ENCODE measurements at regions not wholly inside any gene's neighbourhood (a gene's known extent, or its start where the extent isn't known, plus 50 kb on each side); places are given as distances from the start of the nearest gene placed in this dataset.
"Not testable (repeated sequence)": the region's sequence is repeated elsewhere in the genome, so short reads cannot be mapped to it uniquely, and the experiment has no call there.

GRCh38 chr5:91635950-91636734 lies 253.0 kb upstream of the ARRDC3 start:
- DNase-seq, result no peak

GRCh38 chr5:91632871-91633270 lies 249.8 kb upstream of the ARRDC3 start:
- DNase-seq, result no peak

DNA sequence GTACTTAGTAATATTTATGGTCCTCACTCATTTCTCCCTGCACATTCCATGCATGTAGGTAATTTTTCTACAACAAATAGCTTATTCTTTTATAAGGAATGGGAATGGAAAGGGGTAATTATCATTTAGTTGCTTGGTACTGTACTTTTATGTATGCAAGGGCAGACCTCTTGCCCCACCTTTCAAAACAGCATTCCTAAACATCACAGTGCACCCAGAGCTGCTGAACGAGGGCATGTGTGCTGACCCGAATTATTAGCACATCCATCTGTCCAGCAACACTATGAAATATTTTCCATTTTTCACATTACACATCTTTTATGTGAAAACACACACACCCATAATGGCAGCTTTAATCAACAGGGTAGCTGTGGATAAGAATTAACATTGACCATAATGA lies 228.6 kb upstream of the ARRDC3 start:
- DNase-seq, result no peak

DNA sequence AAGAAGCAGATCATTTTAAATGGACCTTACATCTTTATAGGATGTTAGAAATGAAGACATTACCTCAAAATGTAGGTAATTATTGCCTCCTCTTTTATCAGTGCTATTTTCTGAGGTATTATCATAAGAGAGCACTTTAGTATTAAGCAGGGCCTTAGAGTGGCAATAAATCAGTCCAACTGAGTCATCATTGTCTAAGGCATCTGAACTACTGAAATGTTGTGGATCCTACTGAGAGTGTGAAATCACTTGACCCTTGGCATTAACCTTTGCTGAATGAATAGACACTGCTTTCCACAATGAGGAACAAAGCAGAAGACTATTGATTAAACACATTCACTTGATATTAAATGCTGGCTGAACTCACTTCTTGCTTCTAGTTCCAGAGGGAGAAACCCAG lies 224.6 kb upstream of the ARRDC3 start:
- DNase-seq, result no peak

DNA sequence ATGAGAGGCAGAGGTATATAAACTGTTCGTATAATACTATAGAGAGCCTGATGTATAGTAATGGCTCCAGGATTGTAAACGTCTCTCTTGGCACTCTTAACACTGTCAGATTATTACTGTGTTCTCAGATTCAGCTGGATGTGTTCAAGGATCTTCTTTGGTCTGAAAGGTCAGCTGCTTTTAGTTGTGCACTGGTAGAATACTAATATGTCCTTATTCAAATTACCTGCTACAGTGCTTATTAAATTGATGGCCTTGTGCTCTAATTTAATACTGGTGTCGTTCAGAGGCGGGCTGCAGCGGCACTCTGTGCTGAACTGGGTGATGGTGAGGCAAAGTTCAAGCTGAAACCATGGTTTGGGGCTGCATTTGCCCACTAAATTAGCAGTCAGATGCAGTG lies 216.7 kb upstream of the ARRDC3 start:
- no peak for DNase-seq

DNA sequence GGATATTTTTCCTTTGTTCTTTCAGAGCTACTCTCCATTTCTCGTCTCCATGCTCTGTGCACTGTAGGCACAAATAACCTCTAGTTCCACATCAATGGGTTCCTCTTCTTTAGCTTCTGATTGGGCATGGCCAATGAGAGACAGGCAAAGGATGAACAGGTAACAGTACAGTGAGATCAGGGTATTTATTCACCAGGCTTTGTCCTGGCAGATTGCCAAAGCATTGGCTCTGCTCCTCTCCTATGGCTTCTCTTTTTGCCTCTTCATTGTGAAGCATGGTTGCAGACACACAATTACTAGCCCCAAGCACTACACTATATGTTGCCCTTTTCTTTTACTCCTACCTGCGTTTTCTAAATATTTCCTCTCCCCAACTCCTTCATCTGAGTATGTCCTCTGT lies 215.1 kb upstream of the ARRDC3 start:
- no peak for DNase-seq

DNA sequence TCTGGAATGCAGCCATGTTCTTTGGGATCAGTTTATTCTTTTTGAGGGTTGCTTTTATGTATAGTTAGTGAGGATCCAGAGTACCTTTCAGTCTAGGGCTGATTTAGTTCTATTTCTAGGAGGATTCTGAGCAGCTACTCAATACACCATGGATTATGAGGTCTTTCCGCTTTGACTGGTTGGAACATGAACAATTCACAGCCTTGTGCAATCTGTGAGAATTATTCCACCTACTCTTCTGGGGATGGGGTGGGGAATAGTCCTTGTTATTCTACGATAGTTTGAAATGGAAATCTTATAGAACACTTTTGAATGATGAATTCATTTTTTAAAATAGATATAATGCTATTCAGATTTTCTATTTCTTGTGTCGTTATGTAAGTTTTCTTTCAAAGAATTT lies 212.3 kb upstream of the ARRDC3 start:
- no peak for DNase-seq

GRCh38 chr5:91591076-91591475 lies 208.0 kb upstream of the ARRDC3 start:
- DNase-seq, result no peak

DNA sequence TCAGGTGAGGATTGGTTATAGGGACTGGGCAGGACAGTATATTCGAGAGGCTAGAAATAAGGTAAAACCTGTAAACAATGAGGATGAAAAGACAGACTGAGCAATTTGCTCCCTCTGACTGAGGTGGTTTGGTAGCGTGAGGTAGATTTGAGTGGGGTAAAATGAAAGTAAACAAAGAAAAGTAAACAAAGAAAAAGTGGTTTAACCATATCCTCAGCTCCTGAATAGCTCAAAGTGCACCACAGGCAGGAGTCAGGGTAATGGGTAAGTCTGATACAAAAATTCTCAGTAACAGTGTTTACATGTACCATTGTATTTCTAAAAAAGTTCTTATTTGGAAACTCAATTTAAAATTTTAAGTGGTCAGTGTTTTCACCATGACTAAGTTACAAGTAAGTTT lies 203.1 kb upstream of the ARRDC3 start:
- DNase-seq, result no peak

DNA sequence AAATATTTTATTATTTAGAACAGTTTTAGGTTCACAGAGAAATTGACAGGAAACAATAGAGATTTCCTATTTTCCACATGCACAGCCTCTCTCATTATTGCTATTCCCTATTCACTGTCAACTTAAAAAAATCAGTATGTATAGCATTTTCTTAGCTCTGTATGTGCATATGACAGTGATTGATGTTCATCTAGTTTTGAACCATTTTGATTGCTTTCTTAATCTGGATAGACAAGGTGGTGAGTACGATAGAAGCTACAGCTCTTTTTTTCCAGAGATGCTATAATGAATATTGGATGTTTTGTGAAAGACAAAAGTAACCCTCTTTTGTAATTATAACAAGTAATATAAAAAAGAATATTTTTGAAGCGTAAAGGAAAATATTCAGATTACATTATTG lies 201.2 kb upstream of the ARRDC3 start:
- no peak for DNase-seq

GRCh38 chr5:91566012-91566411 lies 182.9 kb upstream of the ARRDC3 start:
- DNase-seq, result not testable (repeated sequence)

DNA sequence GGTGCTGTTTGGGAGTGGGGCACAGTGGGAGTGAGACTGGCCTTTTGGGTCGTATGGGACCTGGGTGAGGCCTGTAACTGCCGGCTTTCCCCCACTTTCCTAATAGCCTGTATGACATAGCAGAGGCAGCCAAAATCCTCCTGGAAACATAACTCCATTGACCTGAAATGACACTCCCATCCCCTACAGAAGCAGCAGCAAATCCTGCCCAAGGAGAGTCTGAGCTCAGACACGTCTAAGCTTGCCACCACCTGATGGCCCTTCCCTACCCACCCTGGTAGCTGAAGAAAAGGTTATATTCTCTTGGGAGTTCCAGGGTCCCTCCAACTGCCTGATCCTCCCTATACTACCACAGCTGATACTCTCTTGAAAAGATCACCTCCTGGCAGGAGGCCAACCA lies 179.8 kb upstream of the ARRDC3 start:
- no peak for DNase-seq

GRCh38 chr5:91541696-91542095 lies 158.6 kb upstream of the ARRDC3 start:
- no peak for DNase-seq

- no peak for DNase-seq
Observed at GRCh38 chr5:91538179-91538578, 155.1 kb upstream of the ARRDC3 start.

DNA sequence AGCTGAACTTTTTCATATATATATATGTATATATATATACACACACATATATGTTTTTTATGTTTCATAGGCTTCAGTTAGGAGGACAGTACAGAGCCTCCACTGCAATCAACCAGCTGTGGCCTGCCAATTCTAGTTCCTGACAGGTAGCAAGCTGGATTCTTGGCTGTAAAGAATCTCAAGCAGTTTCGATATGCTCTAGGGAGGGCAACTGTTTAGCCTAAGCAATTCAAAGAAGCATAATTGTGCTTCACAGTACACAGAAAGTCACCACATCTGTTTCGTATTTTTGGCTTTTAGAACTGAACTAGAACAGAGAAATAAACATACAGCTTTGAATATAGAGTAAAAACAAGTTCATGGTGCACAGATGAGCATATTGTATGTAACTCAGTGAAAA lies 152.4 kb upstream of the ARRDC3 start:
- DNase-seq, result no peak

DNA sequence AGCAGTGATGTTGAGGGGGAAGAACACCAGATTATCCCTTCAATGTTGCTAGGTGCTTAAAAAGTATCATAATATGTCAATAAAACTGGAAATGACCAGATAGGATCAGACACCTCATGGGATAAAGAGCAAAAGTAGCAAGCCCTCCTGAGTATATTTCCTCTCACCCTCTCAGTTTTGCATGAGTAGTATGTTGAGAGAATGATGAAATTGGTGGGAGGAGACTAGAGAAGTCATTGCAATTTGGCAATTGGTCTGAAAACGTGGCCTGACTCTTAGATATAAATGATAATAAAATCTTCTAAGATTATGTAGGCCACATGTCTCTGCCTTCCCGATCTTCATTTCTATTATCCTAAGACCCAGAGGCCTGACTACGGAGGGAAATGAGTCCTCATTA lies 151.2 kb upstream of the ARRDC3 start:
- DNase-seq, result no peak

GRCh38 chr5:91532779-91533178 lies 149.7 kb upstream of the ARRDC3 start:
- no peak for DNase-seq

- no peak for DNase-seq
Observed at GRCh38 chr5:91532281-91532680, 149.2 kb upstream of the ARRDC3 start.

DNA sequence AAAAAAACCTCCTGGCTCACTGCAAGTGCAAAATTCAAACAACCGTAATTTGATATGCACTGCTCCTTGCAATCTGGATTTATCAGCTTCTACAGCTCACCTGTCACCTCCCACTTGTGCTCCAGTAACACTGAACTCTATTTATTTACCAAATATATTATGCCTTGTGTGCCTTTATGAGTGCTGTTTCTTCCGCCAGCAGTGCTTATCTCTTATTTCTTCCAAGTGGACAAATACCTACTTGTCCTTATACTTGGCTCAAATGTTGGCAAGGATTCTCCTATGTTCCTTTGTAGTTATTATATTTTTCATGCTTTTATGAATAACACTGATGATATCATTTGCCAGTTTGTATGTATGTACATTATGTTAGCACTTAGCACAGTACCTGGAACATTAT lies 145.7 kb upstream of the ARRDC3 start:
- no peak for DNase-seq

DNA sequence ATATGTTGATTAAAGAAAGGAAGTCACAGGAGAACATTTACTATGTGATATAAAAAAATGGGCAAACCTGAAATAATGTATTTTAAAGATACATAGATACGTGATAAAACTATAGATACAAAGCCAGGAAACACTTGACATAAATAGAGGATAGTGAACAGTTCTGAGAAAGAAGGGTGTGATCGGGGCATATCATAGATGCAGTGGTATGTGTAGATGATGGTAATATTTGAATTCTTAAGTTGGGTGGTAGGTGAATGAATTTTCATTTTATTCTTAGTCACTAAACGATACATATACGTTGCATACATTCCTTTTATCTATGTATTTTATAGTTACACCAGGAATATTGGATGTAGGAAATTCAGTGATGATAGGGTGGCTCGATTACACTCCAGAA lies 138.7 kb upstream of the ARRDC3 start:
- no peak for DNase-seq

DNA sequence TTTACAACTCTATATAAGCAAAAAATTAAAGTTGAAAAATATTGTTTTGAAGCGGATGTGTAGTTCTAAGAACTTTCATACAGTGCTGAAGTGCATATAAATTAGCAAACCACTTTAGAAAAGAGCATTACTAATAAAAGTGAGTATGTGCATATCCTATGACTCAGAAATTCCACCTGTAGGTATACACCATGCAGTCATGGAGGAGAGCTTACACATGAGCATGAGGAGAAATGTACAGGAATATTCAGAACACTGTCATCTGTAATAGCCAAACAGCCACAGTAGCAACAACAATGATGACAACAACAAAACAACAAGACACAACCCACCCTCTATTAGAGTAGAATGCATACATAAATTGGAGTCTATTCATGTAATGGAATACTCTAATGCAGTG lies 138.2 kb upstream of the ARRDC3 start:
- DNase-seq, result no peak

- DNase-seq, result no peak
Observed at GRCh38 chr5:91514400-91514799, 131.3 kb upstream of the ARRDC3 start.

DNA sequence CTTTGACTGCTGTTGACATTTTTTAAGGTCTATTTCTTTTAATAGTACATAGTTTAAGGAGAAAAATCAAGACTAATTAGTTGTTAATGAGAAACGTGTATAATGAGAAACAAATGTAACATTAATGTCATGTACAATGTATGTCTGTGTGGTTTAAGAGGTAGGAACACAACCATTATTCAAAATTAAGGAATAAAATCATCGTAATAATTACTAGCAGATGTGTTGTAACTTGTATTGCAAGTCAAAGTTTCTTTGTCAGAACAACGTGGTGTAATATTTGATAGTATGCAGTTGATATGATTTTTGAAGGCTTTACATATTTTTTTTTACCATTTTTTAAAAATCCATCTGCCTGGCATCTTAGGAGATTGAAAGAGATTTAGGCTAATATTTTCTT lies 120.2 kb upstream of the ARRDC3 start:
- DNase-seq, result no peak

GRCh38 chr5:91500758-91501157 lies 117.6 kb upstream of the ARRDC3 start:
- no peak for DNase-seq

GRCh38 chr5:91499943-91500531 lies 116.9 kb upstream of the ARRDC3 start:
- DNase-seq, result peak; percentile 50

All from activated CD4-positive, alpha-beta T cell treated with anti-CD3 and anti-CD28 coated beads, Interleukin-10, Interleukin-2, amounts not matched to agents 100 ng/mL and 50 ng/mL, durations not matched to agents 16 hours and 8 hours (primary cell).